ENCODE measurements at regions not wholly inside any gene's neighbourhood (a gene's known extent, or its start where the extent isn't known, plus 50 kb on each side); places are given as distances from the start of the nearest gene placed in this dataset.

- in situ Hi-C loops (cut with MboI; ENCODE audit: low pct_unique_long_range_greater_than_20kb, low sequenced_read_pairs, unreplicated experiment): no loop called here
- TF ChIP-seq, protein P1, sequence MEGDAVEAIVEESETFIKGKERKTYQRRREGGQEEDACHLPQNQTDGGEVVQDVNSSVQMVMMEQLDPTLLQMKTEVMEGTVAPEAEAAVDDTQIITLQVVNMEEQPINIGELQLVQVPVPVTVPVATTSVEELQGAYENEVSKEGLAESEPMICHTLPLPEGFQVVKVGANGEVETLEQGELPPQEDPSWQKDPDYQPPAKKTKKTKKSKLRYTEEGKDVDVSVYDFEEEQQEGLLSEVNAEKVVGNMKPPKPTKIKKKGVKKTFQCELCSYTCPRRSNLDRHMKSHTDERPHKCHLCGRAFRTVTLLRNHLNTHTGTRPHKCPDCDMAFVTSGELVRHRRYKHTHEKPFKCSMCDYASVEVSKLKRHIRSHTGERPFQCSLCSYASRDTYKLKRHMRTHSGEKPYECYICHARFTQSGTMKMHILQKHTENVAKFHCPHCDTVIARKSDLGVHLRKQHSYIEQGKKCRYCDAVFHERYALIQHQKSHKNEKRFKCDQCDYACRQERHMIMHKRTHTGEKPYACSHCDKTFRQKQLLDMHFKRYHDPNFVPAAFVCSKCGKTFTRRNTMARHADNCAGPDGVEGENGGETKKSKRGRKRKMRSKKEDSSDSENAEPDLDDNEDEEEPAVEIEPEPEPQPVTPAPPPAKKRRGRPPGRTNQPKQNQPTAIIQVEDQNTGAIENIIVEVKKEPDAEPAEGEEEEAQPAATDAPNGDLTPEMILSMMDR (IDR thresholded peaks at IDR 0.05; ENCODE audit: extremely low read depth, insufficient read depth, missing control alignments): no peak
Measured at GRCh38 chr2:118698564-118698963, 148.9 kb downstream of the EN1 start.

GRCh38 chr2:118697781-118698180 is 149.7 kb downstream of the EN1 start:
- TF ChIP-seq, protein P1 (IDR thresholded peaks at IDR 0.05; ENCODE audit: extremely low read depth, insufficient read depth, missing control alignments): no peak
- in situ Hi-C loops (cut with MboI; ENCODE audit: low pct_unique_long_range_greater_than_20kb, low sequenced_read_pairs, unreplicated experiment): no loop called here
- no peak for DNase-seq (ENCODE audit: low spot score)

More at GRCh38 chr2:118698564-118698963, 148.9 kb downstream of the EN1 start:
- DNase-seq (ENCODE audit: low spot score): no peak

DNA sequence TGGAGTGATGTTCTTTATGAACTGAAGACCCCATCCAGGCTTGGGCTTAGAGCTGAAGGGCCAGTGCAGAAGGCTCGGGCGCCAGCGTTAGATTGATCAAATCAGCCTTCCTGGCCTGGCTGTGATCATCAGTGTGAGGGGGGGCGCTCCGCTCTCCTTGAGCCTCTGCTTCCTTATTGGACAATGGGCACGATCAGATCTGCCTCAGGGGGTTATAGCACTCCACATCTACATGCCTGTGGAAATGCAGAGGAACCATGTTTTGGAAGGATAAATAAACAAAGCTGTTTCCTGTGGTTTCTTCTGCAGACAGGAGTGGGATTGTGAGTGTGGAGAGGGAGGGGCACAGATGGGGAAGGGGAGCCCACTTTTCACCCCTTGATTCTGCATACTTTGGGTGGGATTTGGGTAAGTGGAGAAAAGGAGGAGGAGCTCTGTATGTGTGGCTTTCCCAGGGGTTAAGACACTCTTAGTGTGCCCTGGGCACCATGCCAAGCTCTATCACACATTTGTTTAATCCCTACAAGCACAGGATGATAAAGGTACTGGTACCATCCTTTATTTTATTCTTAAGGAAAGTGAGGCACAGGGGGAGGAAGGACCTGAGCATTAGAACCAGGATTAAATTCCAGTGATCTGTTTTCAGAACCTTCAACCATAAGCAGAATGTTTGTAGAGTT is 150.5 kb downstream of the EN1 start:
- TF ChIP-seq, protein P1 (IDR thresholded peaks at IDR 0.05; ENCODE audit: extremely low read depth, insufficient read depth, missing control alignments): no peak
- DNase-seq (ENCODE audit: low spot score): no peak
- in situ Hi-C loops (cut with MboI; ENCODE audit: low pct_unique_long_range_greater_than_20kb, low sequenced_read_pairs, unreplicated experiment): no loop called here

DNA sequence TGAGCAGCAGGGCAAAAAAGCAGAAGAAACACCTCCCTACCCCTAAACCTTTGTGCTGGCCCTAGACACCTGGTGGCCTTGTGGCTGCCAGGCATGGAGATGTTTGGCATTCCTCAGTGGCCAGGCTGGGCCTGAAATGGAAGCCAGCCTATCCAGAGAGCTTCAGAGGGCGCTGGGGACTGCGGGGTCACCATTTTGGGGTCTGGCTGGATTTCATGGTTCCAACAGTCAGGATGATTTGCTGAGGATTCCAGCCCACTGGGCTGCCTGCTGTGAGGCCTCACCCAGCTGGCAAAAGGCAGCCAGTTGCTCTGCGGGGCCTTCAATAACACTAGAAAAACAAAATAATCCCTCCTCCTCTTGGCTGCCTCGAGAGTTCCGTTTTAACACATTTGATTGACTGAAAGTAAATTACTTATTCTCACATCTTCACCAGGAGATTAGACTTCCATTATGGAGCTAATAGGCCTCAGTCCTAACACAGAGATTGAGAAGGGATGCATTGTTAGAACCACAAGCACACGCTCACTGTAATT is 154.1 kb downstream of the EN1 start:
- TF ChIP-seq, protein P1 (IDR thresholded peaks at IDR 0.05; ENCODE audit: extremely low read depth, insufficient read depth, missing control alignments): no peak
- DNase-seq (ENCODE audit: low spot score): no peak
- in situ Hi-C loops (cut with MboI; ENCODE audit: low pct_unique_long_range_greater_than_20kb, low sequenced_read_pairs, unreplicated experiment): no loop called here

DNA sequence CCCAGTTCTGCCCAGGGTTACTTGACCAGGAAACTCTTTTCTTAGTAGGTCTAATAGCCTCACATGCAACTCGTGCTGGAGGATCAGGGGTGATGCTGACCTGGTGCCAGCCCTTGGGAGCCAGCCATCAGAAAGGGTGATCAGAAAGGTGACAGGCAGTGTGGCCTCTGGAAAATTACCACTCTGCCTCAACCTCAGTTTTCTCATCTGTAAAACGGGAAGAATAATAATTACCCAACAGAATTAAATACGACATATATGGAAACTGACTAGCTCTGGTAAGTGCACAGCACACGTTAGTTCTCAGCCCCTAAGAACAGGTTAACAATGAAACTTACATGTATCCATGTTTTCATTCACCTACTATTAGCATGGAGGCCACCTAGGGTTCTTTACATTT is 157.6 kb downstream of the EN1 start:
- no peak for DNase-seq (ENCODE audit: low spot score)
- TF ChIP-seq, protein P1 (IDR thresholded peaks at IDR 0.05; ENCODE audit: extremely low read depth, insufficient read depth, missing control alignments): no peak
- in situ Hi-C loops (cut with MboI; ENCODE audit: low pct_unique_long_range_greater_than_20kb, low sequenced_read_pairs, unreplicated experiment): no loop called here

GRCh38 chr2:118689456-118689855 is 158.0 kb downstream of the EN1 start:
- TF ChIP-seq, protein P1 (IDR thresholded peaks at IDR 0.05; ENCODE audit: extremely low read depth, insufficient read depth, missing control alignments): no peak
- DNase-seq (ENCODE audit: low spot score): no peak
- in situ Hi-C loops (cut with MboI; ENCODE audit: low pct_unique_long_range_greater_than_20kb, low sequenced_read_pairs, unreplicated experiment): no loop called here

Measured in GM13977 (cell line).